GM23338 (cell line): ENCODE measurements at regions not wholly inside any gene's neighbourhood (a gene's known extent, or its start where the extent isn't known, plus 50 kb on each side); places are given as distances from the start of the nearest gene placed in this dataset.

Source experiments
- CTCF ChIP-seq, 2 experiments: fragments of 200-600 bp in 1 of 2; sonication (generic) in 1 of 2; conservative IDR thresholded peaks; 2 replicates each; pipeline versions ENCODE4 v1.5.1 to v1.6.1; 2016 to 2017; ENCODE audit warnings: antibody characterized with exemption in 2 of 2, low read depth in 2 of 2, mild to moderate bottlenecking in 2 of 2, moderate library complexity in 1 of 2
- EZH2 ChIP-seq: fragments of 200-600 bp; sonication (generic); IDR thresholded peaks from one replicate; pipeline ENCODE4 v1.8.0; 2017; ENCODE audit warnings: antibody characterized with exemption, mild to moderate bottlenecking, low read depth; ENCODE audit not compliant: unreplicated experiment
- POLR2AphosphoS5 ChIP-seq: IDR thresholded peaks from 2 replicates; pipeline ENCODE4 v1.6.1; 2016; ENCODE audit warnings: antibody characterized with exemption, low read depth
- REST ChIP-seq: IDR thresholded peaks from one replicate; pipeline ENCODE4 v1.6.1; 2018; ENCODE audit warnings: antibody characterized with exemption; ENCODE audit not compliant: unreplicated experiment

- no peak for TF ChIP-seq CTCF (conservative IDR thresholded peaks at IDR 0.05; ENCODE audit: low read depth in 2 of 2)
- TF ChIP-seq POLR2AphosphoS5: no peak
- no peak for TF ChIP-seq REST
- TF ChIP-seq EZH2: no peak
Measured at GRCh38 chr14:22098435-22098834, 424.8 kb upstream of the OR4E1 start.
